Body of pancreas (tissue), 4 donors: ENCODE measurements at regions not wholly inside any gene's neighbourhood (a gene's known extent, or its start where the extent isn't known, plus 50 kb on each side); places are given as distances from the start of the nearest gene placed in this dataset.

Experiments used
- ATAC-seq: fragments of 150-250 bp; one replicate; pipeline ENCODE4 v1.9.1; 2016
- DNase-seq, 4 donors: peaks; one replicate each; pipeline ENCODE4 v3.0.0-alpha.2; 2019
- H3K27ac ChIP-seq, 4 donors: fragments of 200-600 bp; sonication (generic); 1 replicate in 3 of 4; 2 replicates in 1 of 4; pipeline versions ENCODE4 v1.5.1 to v1.6.1; 2016 to 2019; ENCODE audit warnings: mild to moderate bottlenecking in 1 of 4, mixed read lengths in 1 of 4, moderate library complexity in 1 of 4
- H3K27me3 ChIP-seq, 2 donors: fragments of 200-600 bp; sonication (generic); one replicate each; pipeline ENCODE4 v1.6.0; 2016; ENCODE audit warnings: mild to moderate bottlenecking in 1 of 2
- H3K36me3 ChIP-seq, 2 donors: fragments of 200-600 bp; sonication (generic); replicated peaks in 1 of 2; 2 replicates each; pipeline ENCODE4 v1.5.1; 2016; ENCODE audit warnings: low read depth in 2 of 2; ENCODE audit not compliant: insufficient read depth in 1 of 2
- H3K4me1 ChIP-seq: fragments of 200-600 bp; sonication (generic); one replicate; pipeline ENCODE4 v1.6.0; 2016
- H3K4me3 ChIP-seq, 2 donors: fragments of 200-600 bp; sonication (generic); 1 replicate in 1 of 2; 2 replicates in 1 of 2; pipeline ENCODE4 v1.5.1; 2016 to 2019
- H3K9me3 ChIP-seq, 3 donors: fragments of 200-600 bp; sonication (generic); 1 replicate in 2 of 3; 2 replicates in 1 of 3; pipeline ENCODE4 v1.5.1; 2016
- POLR2A ChIP-seq, 3 donors: fragments of 450-650 bp; IDR thresholded peaks; one replicate each; pipeline ENCODE4 v1.6.1; 2016; ENCODE audit warnings: antibody characterized with exemption in 3 of 3, mild to moderate bottlenecking in 2 of 3
- WGBS, 2 donors: methylation state at CpG; one replicate each; pipeline ENCODE4 v1.1.5; 2017; 5-methylcytosine and 5-hydroxymethylcytosine counted together
- intact Hi-C: fragments of 100-400 bp; cut with DNase I; formaldehyde crosslinking; loops from one replicate; pipeline ENCODE4 v1.15.1; 2023
- TF ChIP-seq, protein P1 (sequence below), 7 experiments: fragments of 450-650 bp in 4 of 7; fragments of 200-600 bp in 3 of 7; sonication (generic) in 3 of 7; IDR thresholded peaks; one replicate each; pipeline ENCODE4 v1.5.1; 2016 to 2019; ENCODE audit warnings: antibody characterized with exemption in 7 of 7

DNA sequence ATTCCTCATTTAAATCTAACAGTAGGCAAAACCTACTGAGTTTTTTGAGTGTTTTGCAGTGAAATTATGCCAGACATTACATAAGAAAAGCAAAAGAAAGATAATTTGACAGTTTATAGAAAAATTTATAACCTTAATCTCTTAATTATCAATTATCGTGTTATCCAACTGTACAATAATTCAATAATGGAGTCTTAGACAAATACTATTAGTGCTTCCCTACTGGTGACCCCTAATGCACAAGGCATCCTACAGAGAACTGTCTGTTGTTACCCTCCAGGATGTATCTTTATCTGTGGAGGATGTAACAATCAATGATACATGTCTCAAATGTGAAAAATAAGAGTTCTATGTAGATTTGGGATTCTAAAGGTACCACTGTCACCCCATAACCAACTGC is 1687.6 kb downstream of the GRIK2 start:
- H3K36me3 ChIP-seq = no peaks in the 10 kb centered on the region
- intact Hi-C loops = no loop called here
- TF ChIP-seq, protein P1, sequence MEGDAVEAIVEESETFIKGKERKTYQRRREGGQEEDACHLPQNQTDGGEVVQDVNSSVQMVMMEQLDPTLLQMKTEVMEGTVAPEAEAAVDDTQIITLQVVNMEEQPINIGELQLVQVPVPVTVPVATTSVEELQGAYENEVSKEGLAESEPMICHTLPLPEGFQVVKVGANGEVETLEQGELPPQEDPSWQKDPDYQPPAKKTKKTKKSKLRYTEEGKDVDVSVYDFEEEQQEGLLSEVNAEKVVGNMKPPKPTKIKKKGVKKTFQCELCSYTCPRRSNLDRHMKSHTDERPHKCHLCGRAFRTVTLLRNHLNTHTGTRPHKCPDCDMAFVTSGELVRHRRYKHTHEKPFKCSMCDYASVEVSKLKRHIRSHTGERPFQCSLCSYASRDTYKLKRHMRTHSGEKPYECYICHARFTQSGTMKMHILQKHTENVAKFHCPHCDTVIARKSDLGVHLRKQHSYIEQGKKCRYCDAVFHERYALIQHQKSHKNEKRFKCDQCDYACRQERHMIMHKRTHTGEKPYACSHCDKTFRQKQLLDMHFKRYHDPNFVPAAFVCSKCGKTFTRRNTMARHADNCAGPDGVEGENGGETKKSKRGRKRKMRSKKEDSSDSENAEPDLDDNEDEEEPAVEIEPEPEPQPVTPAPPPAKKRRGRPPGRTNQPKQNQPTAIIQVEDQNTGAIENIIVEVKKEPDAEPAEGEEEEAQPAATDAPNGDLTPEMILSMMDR (IDR thresholded peaks at IDR 0.05) = no peak
- no peak for TF ChIP-seq POLR2A (IDR thresholded peaks at IDR 0.05)
- H3K4me1 ChIP-seq = no peaks in the 10 kb centered on the region
- no peaks in the 10 kb centered on the region for H3K9me3 ChIP-seq
- no peak overlapping the region for H3K4me3 ChIP-seq
- no peak overlapping the region for H3K27ac ChIP-seq
- ATAC-seq (no peak), DNase-seq (no peak)
- H3K27me3 ChIP-seq = no peaks in the 10 kb centered on the region
- WGBS, 2 donors = 67 to 80% methylated on average over 1 of the region's 1 CpG

DNA sequence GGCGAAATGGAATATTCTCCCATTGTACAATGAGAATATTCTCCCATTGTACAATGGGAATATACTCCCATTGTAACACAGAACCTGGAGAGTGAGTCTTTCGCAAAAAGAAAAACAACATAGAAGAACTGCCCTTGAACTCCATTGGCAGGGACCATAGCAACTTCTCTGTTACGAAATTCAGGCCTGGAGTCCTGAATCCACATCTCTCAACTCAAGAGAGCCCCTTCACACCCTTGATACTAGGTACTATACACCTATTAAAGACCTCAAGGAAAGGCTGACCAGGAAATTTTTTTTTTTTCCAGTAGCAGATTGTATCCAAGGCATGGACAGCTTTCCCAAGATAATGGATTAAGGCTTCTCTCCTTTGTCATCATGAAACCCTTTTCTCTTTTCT is 1687.0 kb downstream of the GRIK2 start:
- WGBS, 2 donors = 56 to 72% methylated on average over 3 of the region's 3 CpGs
- no peak overlapping the region for H3K27ac ChIP-seq
- H3K36me3 ChIP-seq = no peaks in the 10 kb centered on the region
- ATAC-seq (no peak), DNase-seq (no peak)
- H3K27me3 ChIP-seq = no peaks in the 10 kb centered on the region
- H3K9me3 ChIP-seq = no peaks in the 10 kb centered on the region
- no peaks in the 10 kb centered on the region for H3K4me1 ChIP-seq
- intact Hi-C loops = no loop called here
- TF ChIP-seq POLR2A (IDR thresholded peaks at IDR 0.05) = no peak
- TF ChIP-seq, protein P1 (IDR thresholded peaks at IDR 0.05) = no peak
- no peak overlapping the region for H3K4me3 ChIP-seq

DNA sequence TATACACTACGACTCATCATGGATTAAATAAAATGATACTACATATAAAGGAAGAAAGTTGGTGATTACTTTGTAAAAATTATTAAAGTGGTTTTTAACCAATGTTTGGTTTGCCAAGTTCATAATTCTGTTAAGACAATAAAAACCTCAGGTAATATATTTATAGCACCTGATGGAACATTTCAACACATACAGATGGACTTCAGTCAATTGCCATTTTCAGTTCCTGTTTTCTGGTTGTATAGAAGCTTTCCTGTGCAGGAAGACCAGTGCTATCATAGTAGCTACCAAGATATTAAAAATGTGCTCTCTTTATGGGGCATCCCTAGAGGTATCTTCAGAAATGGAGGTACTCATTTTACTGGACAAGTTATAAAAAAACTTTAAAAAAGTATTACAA is 1686.4 kb downstream of the GRIK2 start:
- Histone ChIP-seq H3K4me3 (no peak overlapping the region), H3K27me3 (no peaks in the 10 kb centered on the region), H3K27ac (no peak overlapping the region), H3K4me1 (no peaks in the 10 kb centered on the region), H3K9me3 (no peaks in the 10 kb centered on the region), H3K36me3 (no peaks in the 10 kb centered on the region)
- no peak for TF ChIP-seq POLR2A (IDR thresholded peaks at IDR 0.05)
- TF ChIP-seq, protein P1 (IDR thresholded peaks at IDR 0.05) = no peak
- ATAC-seq = no peak
- intact Hi-C loops = no loop called here
- DNase-seq = no peak
- 60 to 64% methylated on average over 1 of the region's 1 CpG for WGBS, 2 donors

DNA sequence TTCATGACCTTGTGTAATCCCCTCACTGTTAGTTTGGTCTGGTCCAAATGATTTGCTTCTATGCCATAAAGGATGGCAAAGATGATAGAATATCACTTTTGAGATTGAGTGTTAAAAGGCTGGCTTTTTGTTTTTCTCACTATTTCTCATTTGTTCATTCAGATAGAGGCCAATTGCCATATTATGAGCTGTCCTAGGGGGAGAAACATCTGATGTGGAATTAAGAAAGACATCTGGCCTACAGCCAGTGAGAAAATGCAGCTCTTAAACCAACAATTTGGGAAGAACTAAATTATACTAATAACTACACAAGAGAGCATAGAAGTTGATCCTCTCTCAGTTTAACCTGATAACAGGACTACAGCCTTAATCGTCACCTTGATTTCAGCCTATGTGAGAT is 1668.6 kb downstream of the GRIK2 start:
- H3K27me3 ChIP-seq = no peaks in the 10 kb centered on the region
- ATAC-seq = no peak
- no peak overlapping the region for H3K27ac ChIP-seq
- intact Hi-C loops = no loop called here
- TF ChIP-seq, protein P1 (IDR thresholded peaks at IDR 0.05) = no peak
- no peak for DNase-seq
- no peak overlapping the region for H3K4me3 ChIP-seq
- H3K4me1 ChIP-seq = no peaks in the 10 kb centered on the region
- H3K36me3 ChIP-seq = no peaks in the 10 kb centered on the region
- 62 to 71% methylated on average over 1 of the region's 1 CpG for WGBS, 2 donors
- H3K9me3 ChIP-seq = no peaks in the 10 kb centered on the region

DNA sequence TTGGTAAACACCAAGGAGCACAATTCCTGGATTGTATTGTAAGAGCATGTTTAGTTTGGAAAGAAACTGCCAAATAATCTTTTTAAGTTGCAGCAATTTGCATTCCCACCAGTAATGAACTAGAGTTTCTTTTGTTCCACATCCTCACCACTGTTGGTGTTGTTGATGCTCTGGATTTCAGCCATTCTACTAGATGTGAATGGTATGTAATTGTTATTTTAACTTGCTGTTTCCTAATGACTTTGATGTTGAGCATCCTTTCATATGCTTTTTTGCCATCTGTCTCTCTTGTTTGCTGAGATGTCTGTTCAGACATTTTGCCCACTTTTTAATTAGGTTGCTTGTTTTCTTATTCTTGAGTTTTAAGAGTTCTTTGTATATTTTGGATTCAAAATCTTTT is 1654.1 kb downstream of the GRIK2 start:
- no peaks in the 10 kb centered on the region for H3K4me1 ChIP-seq
- no peaks in the 10 kb centered on the region for H3K36me3 ChIP-seq
- intact Hi-C loops = no loop called here
- no peak overlapping the region for H3K4me3 ChIP-seq
- H3K27me3 ChIP-seq = no peaks in the 10 kb centered on the region
- ATAC-seq (no peak), DNase-seq (no peak)
- no peak for TF ChIP-seq POLR2A (IDR thresholded peaks at IDR 0.05)
- TF ChIP-seq, protein P1 (IDR thresholded peaks at IDR 0.05) = no peak
- H3K27ac ChIP-seq = no peak overlapping the region
- H3K9me3 ChIP-seq = no peaks in the 10 kb centered on the region
